ENCODE measurements at regions not wholly inside any gene's neighbourhood (a gene's known extent, or its start where the extent isn't known, plus 50 kb on each side); places are given as distances from the start of the nearest gene placed in this dataset.

- POLR2A ChIA-PET, result no interaction called here
- CTCF ChIA-PET, result no interaction called here
- DNase-seq (ENCODE audit: extremely low spot score), result no peak
- TF ChIP-seq FOXA1 (IDR thresholded peaks at IDR 0.05) (no peak), SUZ12 (IDR thresholded peaks at IDR 0.05) (no peak), HDGF (IDR thresholded peaks at IDR 0.05; ENCODE audit: borderline replicate concordance) (no peak), NFRKB (IDR thresholded peaks at IDR 0.05) (no peak), BHLHE40 (IDR thresholded peaks at IDR 0.05; ENCODE audit: borderline replicate concordance) (no peak), ELF4 (IDR thresholded peaks at IDR 0.05) (no peak), ZNF384 (IDR thresholded peaks at IDR 0.05) (no peak), CTBP1 (IDR thresholded peaks at IDR 0.05; ENCODE audit: borderline replicate concordance) (no peak), FOXK2 (IDR thresholded peaks at IDR 0.05) (no peak), FOXM1 (IDR thresholded peaks at IDR 0.05; ENCODE audit: borderline replicate concordance) (no peak), SP1 (IDR thresholded peaks at IDR 0.05) (no peak), PKNOX1 (IDR thresholded peaks at IDR 0.05) (no peak), ARNT (IDR thresholded peaks at IDR 0.05) (no peak), TARDBP (IDR thresholded peaks at IDR 0.05) (no peak), L3MBTL2 (conservative IDR thresholded peaks at IDR 0.05) (no peak), LEF1 (IDR thresholded peaks at IDR 0.05; ENCODE audit: borderline replicate concordance) (no peak)
These were observed 53.5 kb upstream of the CERS6 start for GRCh38 chr2:168402531-168402930.

- no peak for DNase-seq (ENCODE audit: extremely low spot score)
- ChIA-PET POLR2A (no interaction called here), CTCF (interaction anchor here (0.6 kb wide), 1 partner anchor 23 kb away, joined by 3 read pairs; no protein-coding TSS in a partner anchor)
- TF ChIP-seq L3MBTL2 (conservative IDR thresholded peaks at IDR 0.05), result no peak
- TF ChIP-seq ARNT (IDR thresholded peaks at IDR 0.05), result no peak
- no peak for TF ChIP-seq CTBP1 (IDR thresholded peaks at IDR 0.05; ENCODE audit: borderline replicate concordance)
- TF ChIP-seq SP1 (IDR thresholded peaks at IDR 0.05), result no peak
- no peak for TF ChIP-seq TARDBP (IDR thresholded peaks at IDR 0.05)
- no peak for TF ChIP-seq PKNOX1 (IDR thresholded peaks at IDR 0.05)
- no peak for TF ChIP-seq ELF4 (IDR thresholded peaks at IDR 0.05)
- TF ChIP-seq ZNF384 (IDR thresholded peaks at IDR 0.05), result no peak
- no peak for TF ChIP-seq FOXA1 (IDR thresholded peaks at IDR 0.05)
- no peak for TF ChIP-seq SUZ12 (IDR thresholded peaks at IDR 0.05)
- no peak for TF ChIP-seq LEF1 (IDR thresholded peaks at IDR 0.05; ENCODE audit: borderline replicate concordance)
- no peak for TF ChIP-seq NFRKB (IDR thresholded peaks at IDR 0.05)
- no peak for TF ChIP-seq BHLHE40 (IDR thresholded peaks at IDR 0.05; ENCODE audit: borderline replicate concordance)
- TF ChIP-seq FOXM1 (IDR thresholded peaks at IDR 0.05; ENCODE audit: borderline replicate concordance), result no peak
- TF ChIP-seq HDGF (IDR thresholded peaks at IDR 0.05; ENCODE audit: borderline replicate concordance), result no peak
These were observed 52.3 kb upstream of the CERS6 start for GRCh38 chr2:168403736-168404135.

GRCh38 chr2:168404764-168405163 lies 51.3 kb upstream of the CERS6 start:
- no peak for TF ChIP-seq SUZ12 (IDR thresholded peaks at IDR 0.05)
- TF ChIP-seq SP1 (IDR thresholded peaks at IDR 0.05), result no peak
- TF ChIP-seq CTBP1 (IDR thresholded peaks at IDR 0.05; ENCODE audit: borderline replicate concordance), result no peak
- TF ChIP-seq ARNT (IDR thresholded peaks at IDR 0.05), result no peak
- no peak for TF ChIP-seq FOXA1 (IDR thresholded peaks at IDR 0.05)
- no peak for TF ChIP-seq BHLHE40 (IDR thresholded peaks at IDR 0.05; ENCODE audit: borderline replicate concordance)
- TF ChIP-seq L3MBTL2 (conservative IDR thresholded peaks at IDR 0.05), result no peak
- TF ChIP-seq LEF1 (IDR thresholded peaks at IDR 0.05; ENCODE audit: borderline replicate concordance), result no peak
- DNase-seq (ENCODE audit: extremely low spot score), result no peak
- ChIA-PET POLR2A (no interaction called here), CTCF (no interaction called here)

Measured in HEK293T (cell line).